ENCODE measurements at regions not wholly inside any gene's neighbourhood (a gene's known extent, or its start where the extent isn't known, plus 50 kb on each side); places are given as distances from the start of the nearest gene placed in this dataset.

DNA sequence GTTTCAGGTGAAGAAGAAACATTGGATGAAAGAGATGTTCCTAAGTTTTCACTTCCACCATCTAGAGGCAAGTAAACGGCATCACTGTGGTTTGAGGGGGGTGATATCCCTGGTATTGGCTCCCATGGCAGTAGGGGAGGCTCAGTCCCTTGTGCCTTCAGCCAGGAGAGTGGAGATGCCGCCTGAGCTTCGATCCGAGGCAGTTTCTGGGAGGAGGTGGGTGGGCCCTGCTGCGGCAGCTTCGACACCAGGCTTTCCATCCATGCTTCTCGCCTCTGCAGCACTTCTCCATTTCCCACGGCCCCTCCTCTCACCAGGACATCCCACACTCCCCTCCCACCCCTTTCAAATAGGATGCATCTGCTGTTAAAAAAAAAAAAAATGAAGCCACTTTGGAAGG lies 258.3 kb downstream of the GADD45G start:
- no peaks in the 10 kb centered on the region for H3K27me3 ChIP-seq (ENCODE audit: low read depth)
- H3K4me1 ChIP-seq: peaks cover 6% of the 10 kb centered on the region
- ATAC-seq: no peak
- H3K36me3 ChIP-seq: no peaks in the 10 kb centered on the region
- intact Hi-C loops (cut with DNase I): no loop called here
- TF ChIP-seq, protein P1, sequence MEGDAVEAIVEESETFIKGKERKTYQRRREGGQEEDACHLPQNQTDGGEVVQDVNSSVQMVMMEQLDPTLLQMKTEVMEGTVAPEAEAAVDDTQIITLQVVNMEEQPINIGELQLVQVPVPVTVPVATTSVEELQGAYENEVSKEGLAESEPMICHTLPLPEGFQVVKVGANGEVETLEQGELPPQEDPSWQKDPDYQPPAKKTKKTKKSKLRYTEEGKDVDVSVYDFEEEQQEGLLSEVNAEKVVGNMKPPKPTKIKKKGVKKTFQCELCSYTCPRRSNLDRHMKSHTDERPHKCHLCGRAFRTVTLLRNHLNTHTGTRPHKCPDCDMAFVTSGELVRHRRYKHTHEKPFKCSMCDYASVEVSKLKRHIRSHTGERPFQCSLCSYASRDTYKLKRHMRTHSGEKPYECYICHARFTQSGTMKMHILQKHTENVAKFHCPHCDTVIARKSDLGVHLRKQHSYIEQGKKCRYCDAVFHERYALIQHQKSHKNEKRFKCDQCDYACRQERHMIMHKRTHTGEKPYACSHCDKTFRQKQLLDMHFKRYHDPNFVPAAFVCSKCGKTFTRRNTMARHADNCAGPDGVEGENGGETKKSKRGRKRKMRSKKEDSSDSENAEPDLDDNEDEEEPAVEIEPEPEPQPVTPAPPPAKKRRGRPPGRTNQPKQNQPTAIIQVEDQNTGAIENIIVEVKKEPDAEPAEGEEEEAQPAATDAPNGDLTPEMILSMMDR (IDR thresholded peaks at IDR 0.05): no peak
- no peak overlapping the region for H3K27ac ChIP-seq
- H3K9me3 ChIP-seq: no peaks in the 10 kb centered on the region
- peak; percentile 8 for DNase-seq
- H3K4me3 ChIP-seq: no peak overlapping the region

DNA sequence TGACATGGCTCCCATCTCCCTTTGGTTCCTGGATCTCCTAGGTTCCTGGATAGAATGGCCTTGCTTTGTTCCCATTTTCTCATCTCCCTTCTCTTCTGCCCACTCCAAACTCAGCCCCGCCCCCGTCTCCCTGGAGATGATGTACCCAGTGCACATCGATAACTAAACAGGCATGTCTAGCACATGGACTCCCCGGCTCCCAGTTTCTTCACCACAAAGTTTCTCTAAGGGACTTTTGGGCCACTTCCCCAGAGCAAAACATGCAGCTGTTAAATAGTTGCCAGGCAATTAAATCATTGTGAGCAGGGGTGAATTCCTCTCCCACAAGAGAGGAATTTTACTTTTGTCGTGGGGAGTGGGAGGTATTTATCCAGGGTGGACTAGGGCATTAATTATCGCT lies 259.0 kb downstream of the GADD45G start:
- DNase-seq (peak; percentile 34), ATAC-seq (no peak)

DNA sequence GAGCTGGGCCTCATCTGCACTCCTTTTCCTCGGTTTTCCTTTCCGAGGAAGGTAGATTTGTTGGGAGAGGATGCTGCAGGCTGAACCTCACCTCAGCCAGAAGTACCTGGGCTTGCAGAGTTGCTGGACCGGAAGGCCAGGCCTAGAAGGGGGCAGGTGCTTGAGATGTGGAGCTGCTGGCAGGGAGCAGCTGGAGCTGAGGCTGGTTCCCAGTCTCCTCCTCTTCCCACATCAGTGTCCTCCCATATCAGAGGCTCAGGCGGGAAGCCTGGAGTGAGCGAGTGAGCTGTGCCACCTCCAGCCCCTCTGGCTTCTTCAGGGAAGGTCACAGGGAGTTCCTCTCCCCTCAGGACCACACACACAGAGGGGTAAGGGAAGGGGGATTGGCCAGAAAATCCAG lies 259.4 kb downstream of the GADD45G start:
- no peaks in the 10 kb centered on the region for H3K36me3 ChIP-seq
- intact Hi-C loops (cut with DNase I): no loop called here
- ATAC-seq (no peak), DNase-seq (peak; percentile 19)
- H3K4me3 ChIP-seq: no peak overlapping the region
- H3K27ac ChIP-seq: no peak overlapping the region
- H3K4me1 ChIP-seq: peaks cover 6% of the 10 kb centered on the region
- no peaks in the 10 kb centered on the region for H3K27me3 ChIP-seq (ENCODE audit: low read depth)
- TF ChIP-seq, protein P1 (IDR thresholded peaks at IDR 0.05): no peak
- H3K9me3 ChIP-seq: no peaks in the 10 kb centered on the region

More for the DNA sequence above, 259.0 kb downstream of the GADD45G start:
- Histone ChIP-seq H3K27me3 (ENCODE audit: low read depth) (no peaks in the 10 kb centered on the region), H3K36me3 (no peaks in the 10 kb centered on the region), H3K4me3 (no peak overlapping the region), H3K4me1 (peaks cover 6% of the 10 kb centered on the region), H3K9me3 (no peaks in the 10 kb centered on the region), H3K27ac (no peak overlapping the region)
- TF ChIP-seq, protein P1 (IDR thresholded peaks at IDR 0.05): no peak
- intact Hi-C loops (cut with DNase I): no loop called here

DNA sequence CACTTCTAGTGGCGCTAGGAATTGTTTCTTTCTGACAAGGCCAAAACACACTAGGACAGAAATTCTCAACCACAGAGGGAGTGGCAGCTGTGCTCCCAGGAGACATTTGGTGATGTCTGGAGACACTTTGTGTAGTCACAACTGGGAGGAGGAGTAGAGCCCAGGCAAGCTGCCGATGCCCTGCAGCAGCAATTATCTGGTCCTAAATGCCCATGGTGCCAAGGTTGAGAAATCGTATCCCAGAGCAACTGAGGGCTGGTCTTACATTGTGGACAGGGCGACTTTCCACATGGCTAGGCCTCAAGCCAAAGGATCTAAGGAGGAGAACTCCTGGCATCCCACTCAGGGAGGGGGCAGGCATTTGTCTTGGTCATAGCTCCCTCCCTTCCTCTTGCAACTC lies 259.9 kb downstream of the GADD45G start:
- H3K27me3 ChIP-seq (ENCODE audit: low read depth): no peaks in the 10 kb centered on the region
- H3K27ac ChIP-seq: no peak overlapping the region
- DNase-seq (peak; percentile 4), ATAC-seq (no peak)
- H3K9me3 ChIP-seq: no peaks in the 10 kb centered on the region
- H3K4me3 ChIP-seq: no peak overlapping the region
- TF ChIP-seq, protein P1 (IDR thresholded peaks at IDR 0.05): no peak
- intact Hi-C loops (cut with DNase I): no loop called here
- H3K36me3 ChIP-seq: no peaks in the 10 kb centered on the region
- peaks cover 6% of the 10 kb centered on the region for H3K4me1 ChIP-seq

DNA sequence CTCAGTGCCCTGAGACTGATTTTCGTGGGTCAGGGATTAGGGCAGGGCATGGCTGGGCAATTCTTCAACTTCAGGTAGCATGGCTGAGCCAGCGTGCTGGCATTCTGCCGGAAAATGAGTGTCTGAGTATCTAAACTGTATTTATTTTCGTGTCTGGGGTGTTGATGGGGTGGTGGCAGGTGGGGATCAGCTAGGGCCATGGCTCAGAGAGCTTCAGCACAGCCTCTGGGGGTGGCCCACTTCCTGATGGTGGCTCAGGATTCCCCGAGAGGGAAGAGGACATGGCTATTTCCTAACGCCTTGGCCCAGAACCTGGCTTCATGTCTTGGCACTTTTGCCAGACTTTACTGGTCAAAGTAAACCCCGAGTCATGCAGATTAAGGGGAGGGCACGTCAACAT lies 260.5 kb downstream of the GADD45G start:
- H3K27ac ChIP-seq: no peak overlapping the region
- H3K4me3 ChIP-seq: no peak overlapping the region
- no peaks in the 10 kb centered on the region for H3K36me3 ChIP-seq
- H3K27me3 ChIP-seq (ENCODE audit: low read depth): no peaks in the 10 kb centered on the region
- H3K4me1 ChIP-seq: peaks cover 6% of the 10 kb centered on the region
- DNase-seq (peak; percentile 15), ATAC-seq (no peak)
- intact Hi-C loops (cut with DNase I): no loop called here
- no peaks in the 10 kb centered on the region for H3K9me3 ChIP-seq
- TF ChIP-seq, protein P1 (IDR thresholded peaks at IDR 0.05): no peak

DNA sequence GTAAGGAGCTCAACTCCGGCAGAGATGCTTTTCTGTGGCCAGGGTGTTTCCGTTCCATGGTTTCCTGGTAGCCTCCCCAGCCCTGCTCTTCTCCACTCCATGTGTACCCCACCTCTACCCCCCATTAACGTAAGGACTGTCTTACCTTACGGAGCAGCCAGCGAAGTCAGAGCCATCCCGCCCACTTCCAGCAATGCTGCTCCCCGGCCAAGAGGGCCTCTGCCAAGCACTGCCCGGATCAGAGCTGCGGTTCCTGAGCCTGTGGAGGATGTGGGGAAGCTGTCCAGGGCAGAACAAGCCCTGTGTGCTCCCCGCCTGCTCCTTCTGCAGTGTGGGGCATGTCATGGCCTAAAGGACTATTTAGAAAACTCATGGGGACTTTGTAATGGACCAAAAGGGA lies 261.2 kb downstream of the GADD45G start:
- Histone ChIP-seq H3K27ac (no peak overlapping the region), H3K9me3 (no peaks in the 10 kb centered on the region), H3K27me3 (ENCODE audit: low read depth) (no peaks in the 10 kb centered on the region), H3K4me1 (peaks cover 6% of the 10 kb centered on the region), H3K4me3 (no peak overlapping the region), H3K36me3 (no peaks in the 10 kb centered on the region)
- TF ChIP-seq, protein P1 (IDR thresholded peaks at IDR 0.05): no peak
- no peak for ATAC-seq
- DNase-seq: peak; percentile 39
- intact Hi-C loops (cut with DNase I): no loop called here

Measured in lower lobe of right lung (tissue), 2 donors.